HEK293T (cell line): ENCODE measurements at regions not wholly inside any gene's neighbourhood (a gene's known extent, or its start where the extent isn't known, plus 50 kb on each side); places are given as distances from the start of the nearest gene placed in this dataset.

ENCODE experiments used
- BHLHE40 ChIP-seq: fragments of 450-650 bp; IDR thresholded peaks from 2 replicates; pipeline ENCODE4 v1.6.1; 2016; ENCODE audit warnings: mild to moderate bottlenecking, moderate library complexity, borderline replicate concordance
- CTBP1 ChIP-seq: fragments of 450-650 bp; IDR thresholded peaks from 2 replicates; pipeline ENCODE4 v1.6.1; 2016; ENCODE audit warnings: borderline replicate concordance
- FOXK2 ChIP-seq: fragments of 450-650 bp; IDR thresholded peaks from 2 replicates; pipeline ENCODE4 v1.6.1; 2016; ENCODE audit warnings: mild to moderate bottlenecking
- FOXM1 ChIP-seq: fragments of 450-650 bp; IDR thresholded peaks from 2 replicates; pipeline ENCODE4 v1.6.1; 2017; ENCODE audit warnings: mild to moderate bottlenecking, borderline replicate concordance
- NFRKB ChIP-seq: fragments of 450-650 bp; IDR thresholded peaks from 2 replicates; pipeline ENCODE4 v1.6.1; 2016; ENCODE audit warnings: mild to moderate bottlenecking, moderate library complexity
- SP1 ChIP-seq: fragments of 450-650 bp; IDR thresholded peaks from 2 replicates; pipeline ENCODE4 v1.6.1; 2017
- TARDBP ChIP-seq: fragments of 450-650 bp; IDR thresholded peaks from 2 replicates; pipeline ENCODE4 v1.6.1; 2016
- ZNF384 ChIP-seq: fragments of 450-650 bp; IDR thresholded peaks from 2 replicates; pipeline ENCODE4 v1.6.1; 2016

DNA sequence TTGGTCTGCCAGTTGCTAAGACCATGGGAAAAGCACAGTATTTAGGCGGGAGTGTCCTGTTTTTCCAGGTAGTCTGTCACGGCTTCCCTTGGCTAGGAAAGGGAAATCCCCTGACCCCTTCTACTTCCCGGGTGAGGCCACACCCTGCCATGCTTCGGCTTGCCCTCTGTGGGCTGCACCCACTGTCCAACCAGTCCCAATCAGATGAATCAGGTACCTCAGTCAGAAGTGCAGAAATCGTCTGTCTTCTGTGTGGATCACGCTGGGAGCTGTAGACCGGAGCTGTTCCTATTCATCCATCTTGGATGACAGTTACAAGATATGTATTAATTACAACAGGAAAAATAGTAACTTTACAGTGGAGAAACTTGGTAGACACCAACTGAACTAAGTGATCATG is 188.2 kb downstream of the TPBG start:
- TF ChIP-seq BHLHE40 (no peak), TARDBP (no peak), FOXM1 (no peak), ZNF384 (no peak), SP1 (no peak), FOXK2 (no peak), CTBP1 (no peak), NFRKB (no peak)
